Stimulated activated naive CD4-positive, alpha-beta T cell treated with Interleukin-2 at 50 U/mL for 16 hours (primary cell): ENCODE measurements at regions not wholly inside any gene's neighbourhood (a gene's known extent, or its start where the extent isn't known, plus 50 kb on each side); places are given as distances from the start of the nearest gene placed in this dataset.

Experiments used
- DNase-seq: peaks from one replicate; lab custom pipeline; 2025; lab: John Stamatoyannopoulos, UW

GRCh38 chr4:1511441-1512041 is 105.3 kb upstream of the NKX1-1 start:
- DNase-seq: peak; percentile 38

- no peak for DNase-seq
Observed at GRCh38 chr4:1510931-1511330, 104.7 kb upstream of the NKX1-1 start.

GRCh38 chr4:1509366-1509765 is 103.1 kb upstream of the NKX1-1 start:
- no peak for DNase-seq

GRCh38 chr4:1508161-1509160 is 102.2 kb upstream of the NKX1-1 start:
- no peak for DNase-seq

- DNase-seq: no peak
Observed at GRCh38 chr4:1506956-1507721, 100.9 kb upstream of the NKX1-1 start.

- no peak for DNase-seq
Observed at GRCh38 chr4:1505511-1506460, 99.5 kb upstream of the NKX1-1 start.

GRCh38 chr4:1504595-1505500 is 98.6 kb upstream of the NKX1-1 start:
- no peak for DNase-seq

- no peak for DNase-seq
Observed at GRCh38 chr4:1503583-1504471, 97.6 kb upstream of the NKX1-1 start.

GRCh38 chr4:1502976-1503375 is 96.7 kb upstream of the NKX1-1 start:
- DNase-seq: no peak

- no peak for DNase-seq
Observed at GRCh38 chr4:1502501-1502886, 96.3 kb upstream of the NKX1-1 start.

GRCh38 chr4:1501754-1502500 is 95.7 kb upstream of the NKX1-1 start:
- DNase-seq: no peak

GRCh38 chr4:1500966-1501753 is 94.9 kb upstream of the NKX1-1 start:
- DNase-seq: no peak

GRCh38 chr4:1500231-1500965 is 94.2 kb upstream of the NKX1-1 start:
- DNase-seq: no peak

- no peak for DNase-seq
Observed at GRCh38 chr4:1499465-1499864, 93.2 kb upstream of the NKX1-1 start.

GRCh38 chr4:1497189-1497801 is 91.1 kb upstream of the NKX1-1 start:
- DNase-seq: no peak

GRCh38 chr4:1496116-1496642 is 89.9 kb upstream of the NKX1-1 start:
- no peak for DNase-seq
